ENCODE measurements at regions not wholly inside any gene's neighbourhood (a gene's known extent, or its start where the extent isn't known, plus 50 kb on each side); places are given as distances from the start of the nearest gene placed in this dataset.

GRCh38 chr10:125389648-125390047, 229.3 kb upstream of the CTBP2 start:
- no peak for DNase-seq

DNA sequence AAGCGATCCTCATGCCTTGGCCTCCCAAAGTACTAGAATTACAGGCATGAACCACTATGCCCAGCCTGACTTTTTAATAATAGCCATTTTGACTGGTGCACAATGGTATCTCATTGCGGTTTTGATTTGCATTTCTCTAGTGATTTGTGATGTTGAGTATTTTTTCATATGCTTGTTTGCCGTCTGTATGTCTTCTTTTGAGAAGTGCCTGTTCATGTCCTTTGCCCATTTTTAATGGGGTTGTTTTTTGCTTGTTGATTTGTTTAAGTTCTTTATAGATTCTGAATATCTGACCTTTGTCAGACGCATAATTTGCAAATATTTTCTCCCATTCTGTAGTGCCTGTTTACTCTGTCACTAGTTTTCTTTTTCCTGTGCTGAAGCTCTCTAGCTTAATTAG, 219.2 kb upstream of the CTBP2 start:
- no peak for DNase-seq

GRCh38 chr10:125377368-125377767, 217.0 kb upstream of the CTBP2 start:
- DNase-seq: no peak

- no peak for DNase-seq
These were observed 214.8 kb upstream of the CTBP2 start for GRCh38 chr10:125375210-125375609.

DNA sequence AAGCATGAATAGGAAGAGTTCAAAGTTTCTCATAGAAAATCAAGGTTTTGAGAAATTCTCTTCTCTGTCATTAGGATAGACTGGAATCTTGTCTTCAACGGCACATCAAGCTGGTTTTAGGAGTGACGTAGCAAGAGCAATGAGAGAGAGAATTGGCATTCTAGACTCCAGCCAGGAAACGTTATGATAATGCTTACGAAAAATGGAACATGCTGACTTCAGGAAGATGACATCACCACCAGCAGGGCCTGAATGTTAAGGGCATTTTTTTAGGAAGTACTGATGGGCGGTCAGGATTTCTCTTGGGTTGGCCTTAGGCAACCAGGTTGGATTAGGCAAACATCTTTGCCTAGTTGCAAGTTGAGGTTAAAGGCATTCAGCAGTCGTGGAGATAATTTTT, 213.2 kb upstream of the CTBP2 start:
- no peak for DNase-seq

DNA sequence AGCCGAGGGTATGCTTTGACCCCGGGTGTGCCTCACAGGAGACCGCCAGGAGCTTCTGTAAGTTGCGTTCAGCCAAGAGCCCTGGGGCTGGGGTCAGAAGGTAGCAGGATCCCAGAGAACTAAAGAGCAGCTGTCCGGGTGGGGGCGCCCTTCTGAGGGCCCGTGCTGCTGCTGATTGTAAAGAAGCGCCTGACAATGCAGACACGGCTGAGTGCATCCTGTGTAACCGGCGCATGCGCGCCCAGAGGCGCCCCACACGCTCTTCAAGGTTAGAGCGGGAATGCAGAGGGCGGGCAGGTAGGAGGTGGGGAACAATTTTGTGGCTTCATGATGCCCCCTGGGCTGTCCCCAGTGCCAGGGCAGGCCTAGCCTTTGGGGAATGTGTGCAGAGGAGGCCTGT, 210.2 kb upstream of the CTBP2 start:
- no peak for DNase-seq

DNA sequence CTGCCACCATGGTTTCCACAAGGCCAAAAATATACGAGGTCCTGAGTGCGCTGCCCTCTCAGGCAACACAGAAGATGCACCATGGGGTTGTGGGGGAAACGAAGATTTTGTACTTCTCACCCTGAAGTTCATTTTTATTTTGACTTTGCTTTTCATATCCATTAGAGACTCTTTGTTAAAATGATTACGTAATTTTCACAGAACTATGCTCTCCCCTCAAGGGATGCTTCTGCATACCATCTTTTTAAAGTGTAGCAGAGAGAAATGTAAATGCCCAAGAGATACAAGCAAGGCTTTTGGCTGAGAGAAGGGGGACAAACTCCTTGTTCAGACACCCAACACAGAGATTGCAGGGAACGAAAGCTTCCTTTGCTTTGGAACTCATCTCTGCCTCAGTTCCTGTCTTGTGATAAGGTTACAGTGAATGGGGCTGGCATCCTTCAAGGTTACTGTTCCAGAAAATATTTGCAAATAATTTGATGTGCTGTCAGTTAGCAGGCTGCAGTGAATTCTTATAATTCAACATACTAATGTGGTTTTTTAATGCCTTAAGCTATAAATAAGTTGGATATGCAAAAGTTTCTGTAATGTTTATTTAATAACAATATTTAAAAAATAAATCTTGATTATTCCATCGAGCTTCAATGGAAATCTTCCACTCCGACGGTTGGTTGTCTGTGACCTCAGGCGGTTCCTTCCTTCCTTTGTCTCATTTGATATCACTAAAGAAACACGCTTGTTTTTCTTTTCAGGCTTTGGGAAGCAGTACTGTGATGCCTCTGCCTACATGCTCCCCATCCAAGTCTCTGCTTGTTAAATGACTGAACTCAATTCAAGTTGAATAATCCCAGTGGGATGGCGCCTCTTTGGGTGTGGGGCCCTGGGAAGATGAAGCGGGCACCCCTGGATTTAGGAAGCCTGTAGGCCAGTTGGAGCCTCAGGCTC, 209.3 kb upstream of the CTBP2 start:
- no peak for DNase-seq

GRCh38 chr10:125368146-125368545, 207.8 kb upstream of the CTBP2 start:
- DNase-seq: no peak

DNA sequence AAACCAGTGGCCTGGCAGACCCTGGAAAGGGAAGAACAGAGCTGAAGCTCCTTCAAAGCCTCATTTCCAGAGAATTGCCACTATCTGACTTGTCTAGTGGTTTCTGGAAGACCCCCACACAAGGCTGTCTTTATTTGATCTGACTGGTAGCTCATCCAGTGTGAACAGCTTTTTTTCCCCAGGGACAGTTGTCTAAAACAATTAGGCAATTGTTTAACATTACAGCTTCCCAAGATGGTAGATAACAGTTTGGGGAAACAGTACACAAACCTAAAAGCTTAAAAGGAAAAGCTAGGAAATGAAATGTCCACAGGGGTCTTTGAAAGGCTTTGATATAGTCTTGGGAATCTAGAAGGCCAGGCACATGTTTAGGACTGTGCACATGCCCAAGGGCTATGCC, 203.4 kb upstream of the CTBP2 start:
- no peak for DNase-seq

DNA sequence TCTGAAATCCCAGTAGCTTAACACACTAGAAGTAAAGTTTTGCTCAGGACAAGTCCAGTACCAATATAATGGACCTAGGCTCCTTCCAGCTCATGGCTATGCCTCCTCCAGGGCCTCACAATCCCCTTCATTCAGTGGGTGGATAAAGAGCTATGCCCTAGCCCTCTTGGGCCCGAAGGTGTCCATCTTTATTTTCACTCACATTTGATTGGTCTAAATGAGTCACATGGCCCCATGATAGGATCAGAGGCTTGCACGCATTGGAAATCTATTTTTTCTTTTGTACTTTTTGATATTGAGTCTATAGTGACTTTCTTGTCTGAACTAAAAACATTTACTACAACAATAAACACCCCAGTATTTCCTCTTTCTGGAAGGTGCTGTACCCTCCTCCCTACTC, 202.6 kb upstream of the CTBP2 start:
- DNase-seq: no peak

DNA sequence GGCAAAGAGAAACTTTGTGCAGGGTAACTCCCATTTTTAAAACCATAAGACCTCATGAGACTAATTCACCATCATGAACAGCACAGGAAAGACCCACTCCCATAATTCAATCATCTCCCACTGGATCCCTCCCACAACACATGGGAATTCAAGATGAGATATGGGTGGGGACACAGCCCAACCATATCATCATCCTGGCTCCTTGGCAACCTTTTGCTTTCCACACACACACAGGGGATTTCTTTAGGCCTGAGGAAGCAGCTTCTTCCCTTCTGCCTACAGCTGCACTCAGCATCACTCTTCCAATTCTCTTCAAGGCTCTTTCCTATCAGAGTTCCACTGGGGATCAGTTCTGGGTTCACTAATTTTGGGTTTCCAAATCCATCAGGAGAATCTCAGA, 199.0 kb upstream of the CTBP2 start:
- no peak for DNase-seq

GRCh38 chr10:125355657-125356056, 195.3 kb upstream of the CTBP2 start:
- no peak for DNase-seq

DNA sequence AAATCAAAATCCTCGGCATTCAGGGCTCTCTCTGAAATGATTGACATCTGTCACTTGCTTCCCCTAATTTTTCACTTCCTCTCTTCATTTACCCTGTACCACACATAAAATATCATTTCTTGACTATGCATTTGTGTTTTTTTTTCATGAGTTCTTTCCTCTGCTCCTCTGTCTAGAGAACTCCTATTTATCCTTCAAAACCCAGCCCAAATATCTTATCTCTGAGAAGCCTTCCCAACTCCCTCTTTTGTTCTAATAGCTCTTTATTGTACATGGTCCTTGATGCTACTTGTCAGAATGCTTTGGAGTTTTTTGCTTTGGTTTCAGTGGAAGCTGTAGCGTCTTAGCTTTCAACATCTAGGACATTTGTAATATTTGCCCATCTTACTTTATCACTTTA, 190.2 kb upstream of the CTBP2 start:
- DNase-seq: no peak

- DNase-seq: no peak
These were observed 188.2 kb upstream of the CTBP2 start for GRCh38 chr10:125348536-125348935.

GRCh38 chr10:125344573-125345171, 184.3 kb upstream of the CTBP2 start:
- no peak for DNase-seq

DNA sequence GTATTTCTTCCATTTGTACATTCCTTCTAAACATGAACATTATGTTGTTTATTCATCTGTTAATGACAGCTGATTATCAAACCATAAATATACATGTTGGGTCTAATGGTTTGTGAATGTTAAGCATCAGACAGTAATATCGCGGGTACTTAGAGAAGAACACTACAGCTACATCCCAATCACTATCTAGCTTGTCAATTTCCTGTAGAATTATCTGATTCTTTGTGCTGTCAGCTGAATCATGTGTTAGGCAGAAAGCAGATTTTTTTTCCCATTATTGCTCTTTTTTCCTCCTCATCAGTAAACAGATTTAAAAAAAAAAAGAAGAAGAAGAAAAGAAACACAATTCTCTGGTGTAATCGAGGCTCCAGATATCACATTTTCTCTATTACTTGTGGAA, 183.6 kb upstream of the CTBP2 start:
- DNase-seq: no peak

DNA sequence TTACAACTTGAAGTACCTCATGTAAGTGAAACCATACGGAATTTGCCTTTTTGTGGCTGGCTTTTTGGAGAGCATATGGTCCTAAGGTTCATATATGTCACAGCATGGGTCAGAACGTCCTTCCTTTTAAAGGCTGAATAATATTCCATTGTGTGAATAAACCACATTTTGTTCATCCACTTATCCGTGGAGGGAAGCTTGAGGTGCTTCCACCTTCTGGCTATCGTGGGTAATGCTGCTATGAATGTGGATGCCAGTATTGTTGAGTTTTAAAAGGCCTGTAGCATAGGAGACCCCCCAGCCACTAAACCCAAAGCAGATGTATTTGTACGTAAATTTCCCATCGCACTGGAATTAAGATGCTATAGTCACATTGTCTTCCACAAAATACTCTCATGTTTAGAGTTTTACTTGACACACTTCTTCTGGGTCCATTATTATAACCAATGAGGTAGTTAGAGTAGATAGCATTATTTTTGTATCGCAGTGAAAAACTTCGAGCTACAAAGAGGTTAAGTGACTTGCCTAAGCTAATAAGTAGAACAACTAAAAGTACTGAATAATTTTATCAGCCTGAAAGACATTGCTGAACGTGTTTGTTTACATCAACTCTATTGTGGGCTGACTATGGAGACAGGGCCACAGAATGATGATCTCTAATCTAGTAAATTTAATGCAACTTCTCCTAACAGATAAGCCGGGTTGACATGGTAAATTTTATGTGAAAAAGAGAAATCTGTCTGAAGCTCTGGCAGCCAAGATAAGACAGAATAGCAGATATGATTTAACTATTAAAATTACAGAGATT, 183.0 kb upstream of the CTBP2 start:
- DNase-seq: no peak

- no peak for DNase-seq
These were observed 181.2 kb upstream of the CTBP2 start for GRCh38 chr10:125341611-125342010.

- DNase-seq: no peak
These were observed 180.5 kb upstream of the CTBP2 start for GRCh38 chr10:125340903-125341302.

- no peak for DNase-seq
These were observed 177.1 kb upstream of the CTBP2 start for GRCh38 chr10:125337510-125337909.

GRCh38 chr10:125334545-125334944, 174.2 kb upstream of the CTBP2 start:
- DNase-seq: no peak

DNA sequence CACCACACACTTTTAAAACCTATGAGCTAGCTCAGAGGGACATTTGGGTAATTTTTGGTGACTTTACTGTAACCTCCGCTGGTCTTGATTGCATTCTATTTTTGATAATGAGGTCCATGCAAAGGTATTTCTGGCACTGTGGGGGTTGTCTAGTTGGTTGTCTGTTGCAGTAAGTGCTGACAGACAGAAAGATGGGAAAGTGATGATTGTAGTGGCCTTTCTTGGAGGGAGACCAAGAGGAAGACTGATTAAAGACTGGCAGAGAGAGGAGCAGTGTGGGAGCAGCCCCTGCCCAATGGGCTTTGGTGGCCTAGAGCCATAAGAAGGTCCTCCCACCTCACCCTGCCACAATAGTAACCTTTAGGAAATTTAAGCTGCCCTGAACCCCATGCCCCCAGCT, 173.4 kb upstream of the CTBP2 start:
- no peak for DNase-seq

DNA sequence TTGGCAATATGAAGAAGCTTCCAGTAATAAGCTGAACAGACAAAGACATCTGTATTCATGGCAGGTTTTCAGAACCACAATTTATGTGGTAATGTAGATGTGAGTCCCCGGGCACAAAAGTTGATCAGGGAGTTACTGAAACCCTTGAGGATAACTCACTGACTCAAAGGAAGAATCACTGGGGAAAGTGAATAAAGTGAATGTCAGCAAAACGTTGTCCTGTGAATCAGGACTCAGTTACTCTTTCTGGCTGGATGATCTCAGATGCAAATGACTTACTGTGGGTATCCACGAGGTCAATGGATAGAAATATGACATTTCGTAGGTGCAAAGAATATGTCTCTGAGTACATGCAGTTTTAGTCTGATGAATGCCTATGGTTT, 172.8 kb upstream of the CTBP2 start:
- no peak for DNase-seq

Data from NCI-H1092 (cell line).